Bronchial epithelial cell (primary cell): ENCODE measurements at regions not wholly inside any gene's neighbourhood (a gene's known extent, or its start where the extent isn't known, plus 50 kb on each side); places are given as distances from the start of the nearest gene placed in this dataset.
"Not testable (repeated sequence)": the region's sequence is repeated elsewhere in the genome, so short reads cannot be mapped to it uniquely, and the experiment has no call there.

Experiments used
- DNase-seq: peaks from one replicate; pipeline ENCODE4 v3.0.0-alpha.2; 2010; ENCODE audit warnings: low read depth
- FAIRE-seq: peaks from 2 replicates; lab custom pipeline; 2011; peaks lifted over from hg19 to GRCh38; lab: Jason Lieb, UNC
- H3K27me3 ChIP-seq: 2 replicates; pipeline ENCODE4 v1.5.1; 2011; ENCODE audit warnings: low read length; ENCODE audit not compliant: control insufficient read depth, insufficient read depth
- H3K36me3 ChIP-seq: 2 replicates; pipeline ENCODE4 v1.5.1; 2011; ENCODE audit warnings: low read length; ENCODE audit not compliant: control insufficient read depth, insufficient read depth
- H3K4me3 ChIP-seq: 2 replicates; pipeline ENCODE4 v1.5.1; 2011; ENCODE audit warnings: mild to moderate bottlenecking, low read depth, low read length, control low read depth
- CTCF ChIP-seq: IDR thresholded peaks from 2 replicates; pipeline ENCODE4 v1.5.1; 2011; ENCODE audit warnings: mild to moderate bottlenecking, moderate library complexity, low read length, control low read depth, inconsistent platforms; ENCODE audit not compliant: insufficient read depth, severe bottlenecking

DNA sequence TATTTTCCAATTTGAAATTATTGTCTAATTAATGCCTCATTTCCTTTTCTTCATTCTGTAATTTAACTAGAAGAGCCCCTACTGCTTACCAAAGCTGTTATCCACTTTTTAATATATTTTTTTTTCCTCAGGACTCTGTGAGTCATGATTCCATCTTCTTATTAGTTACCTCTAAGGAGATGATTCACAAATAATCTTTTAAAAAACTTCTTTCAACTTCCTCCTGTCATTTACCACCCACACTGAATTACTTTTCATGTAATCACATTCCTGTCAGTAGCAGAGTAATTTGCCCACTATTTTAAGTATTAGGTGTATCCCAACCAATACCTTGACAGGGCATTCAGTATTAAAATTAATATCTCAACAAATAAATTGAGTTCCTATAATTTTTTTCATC is 470.9 kb upstream of the ADGRL3 start:
- Histone ChIP-seq H3K36me3 (no peaks in the 10 kb centered on the region), H3K4me3 (no peak overlapping the region), H3K27me3 (no peaks in the 10 kb centered on the region)
- no peak for TF ChIP-seq CTCF
- FAIRE-seq: no peak
- peak; percentile 68 for DNase-seq

DNA sequence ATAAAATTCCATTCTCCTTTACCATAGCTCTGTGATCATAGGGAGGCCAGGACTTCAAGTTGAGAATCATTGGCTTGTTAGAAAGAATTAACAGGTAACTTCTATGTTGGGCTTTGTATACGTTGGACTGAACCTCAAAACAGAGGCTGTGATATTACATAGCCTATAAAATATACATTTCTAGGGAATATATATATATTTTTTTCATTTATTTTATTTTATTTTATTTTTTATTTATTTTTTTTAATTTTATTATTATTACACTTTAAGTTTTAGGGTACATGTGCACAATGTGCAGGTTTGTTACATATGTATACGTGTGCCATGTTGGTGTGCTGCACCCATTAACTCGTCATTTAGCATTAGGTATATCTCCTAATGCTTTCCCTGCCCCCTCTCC is 470.4 kb upstream of the ADGRL3 start:
- not testable (repeated sequence) for H3K36me3 ChIP-seq, DNase-seq, H3K4me3 ChIP-seq, H3K27me3 ChIP-seq, FAIRE-seq

DNA sequence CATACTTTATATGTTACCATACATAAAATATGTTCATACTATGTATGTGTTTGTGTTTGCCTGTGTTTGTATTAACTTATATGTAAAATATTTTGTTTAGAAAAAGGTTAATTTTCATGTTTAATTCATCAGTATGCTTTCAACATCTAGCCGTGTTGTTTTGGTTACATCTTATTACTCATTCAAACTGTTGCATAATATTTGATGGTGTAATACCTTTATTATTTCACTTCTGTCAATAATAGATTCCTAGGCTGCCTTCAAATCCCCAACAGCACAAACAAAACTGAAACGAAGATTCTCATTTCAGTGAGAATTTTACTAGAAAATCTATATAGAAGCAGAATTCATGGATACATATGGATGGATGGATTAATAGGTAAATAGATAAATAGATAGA is 462.3 kb upstream of the ADGRL3 start:
- no peak for TF ChIP-seq CTCF
- H3K36me3 ChIP-seq: no peaks in the 10 kb centered on the region
- no peak overlapping the region for H3K4me3 ChIP-seq
- no peaks in the 10 kb centered on the region for H3K27me3 ChIP-seq
- DNase-seq: peak; percentile 74
- no peak for FAIRE-seq

- no peak for FAIRE-seq
- no peak for DNase-seq
- no peak overlapping the region for H3K4me3 ChIP-seq
- TF ChIP-seq CTCF: no peak
- no peaks in the 10 kb centered on the region for H3K27me3 ChIP-seq
- H3K36me3 ChIP-seq: no peaks in the 10 kb centered on the region
Measured at GRCh38 chr4:60743654-60744053, 456.5 kb upstream of the ADGRL3 start.

DNA sequence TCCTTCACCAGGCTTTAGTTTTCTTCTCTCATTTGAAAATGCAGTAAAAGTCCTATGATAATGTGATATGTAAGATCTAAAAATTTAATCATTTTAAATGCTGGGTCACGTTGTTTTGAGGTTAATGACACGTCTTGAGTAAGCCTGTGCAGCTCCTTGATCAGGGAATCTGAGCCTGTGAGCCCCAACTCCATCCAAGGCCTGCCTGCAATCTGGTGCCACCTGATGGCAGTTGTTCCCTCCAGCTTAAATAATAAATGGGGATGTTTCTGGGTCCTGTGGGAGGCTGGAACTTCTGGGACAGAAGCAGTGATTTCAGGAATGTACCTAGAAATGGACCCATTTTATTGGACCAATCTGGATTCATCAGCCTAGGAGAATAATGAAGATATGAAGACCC is 455.4 kb upstream of the ADGRL3 start:
- Histone ChIP-seq H3K4me3 (no peak overlapping the region), H3K27me3 (no peaks in the 10 kb centered on the region), H3K36me3 (no peaks in the 10 kb centered on the region)
- no peak for TF ChIP-seq CTCF
- FAIRE-seq (no peak), DNase-seq (peak; percentile 13)

GRCh38 chr4:60745800-60746571 is 454.1 kb upstream of the ADGRL3 start:
- DNase-seq (peak; percentile 40), FAIRE-seq (no peak)
- no peak for TF ChIP-seq CTCF
- no peak overlapping the region for H3K4me3 ChIP-seq
- no peaks in the 10 kb centered on the region for H3K36me3 ChIP-seq
- no peaks in the 10 kb centered on the region for H3K27me3 ChIP-seq
